Smooth muscle cell (in vitro differentiated cells): ENCODE measurements at regions not wholly inside any gene's neighbourhood (a gene's known extent, or its start where the extent isn't known, plus 50 kb on each side); places are given as distances from the start of the nearest gene placed in this dataset.

Source experiments
- DNase-seq: peaks from one replicate; lab custom pipeline; 2025; ENCODE audit not compliant: unreplicated experiment; lab: John Stamatoyannopoulos, UW
- H2AFZ ChIP-seq: fragments of 200-600 bp; sonication (generic); 2 replicates; pipeline ENCODE4 v1.6.0; 2016; ENCODE audit warnings: antibody characterized with exemption, low read depth, mild to moderate bottlenecking
- H3F3A ChIP-seq: fragments of 200-600 bp; sonication (generic); 2 replicates; pipeline ENCODE4 v1.6.0; 2017; ENCODE audit warnings: antibody characterized with exemption, low read depth
- H3K27ac ChIP-seq: fragments of 200-600 bp; sonication (generic); 2 replicates; pipeline ENCODE4 v1.5.1; 2016; ENCODE audit warnings: low read depth, mild to moderate bottlenecking
- H3K27me3 ChIP-seq: fragments of 200-600 bp; sonication (generic); 2 replicates; pipeline ENCODE4 v1.6.1; 2016; ENCODE audit warnings: low read depth, mild to moderate bottlenecking
- H3K36me3 ChIP-seq: fragments of 200-600 bp; sonication (generic); 2 replicates; pipeline ENCODE4 v1.5.1; 2016; ENCODE audit warnings: low read depth
- H3K4me1 ChIP-seq: fragments of 200-600 bp; sonication (generic); 2 replicates; pipeline ENCODE4 v1.5.1; 2016; ENCODE audit warnings: low read depth
- H3K4me2 ChIP-seq: fragments of 200-600 bp; sonication (generic); 2 replicates; pipeline ENCODE4 v1.6.0; 2016; ENCODE audit warnings: mild to moderate bottlenecking
- H3K4me3 ChIP-seq: fragments of 200-600 bp; sonication (generic); 2 replicates; pipeline ENCODE4 v1.5.1; 2016; ENCODE audit warnings: mild to moderate bottlenecking
- H3K79me2 ChIP-seq: fragments of 200-600 bp; sonication (generic); 2 replicates; pipeline ENCODE4 v1.6.0; 2016; ENCODE audit warnings: low read depth, mild to moderate bottlenecking
- H3K9ac ChIP-seq: fragments of 200-600 bp; sonication (generic); 2 replicates; pipeline ENCODE4 v1.6.0; 2016; ENCODE audit warnings: low read depth
- H3K9me3 ChIP-seq: fragments of 200-600 bp; sonication (generic); replicated peaks from 2 replicates; pipeline ENCODE4 v1.5.1; 2016; ENCODE audit warnings: low read depth
- H4K20me1 ChIP-seq: fragments of 200-600 bp; sonication (generic); 2 replicates; pipeline ENCODE4 v1.6.0; 2016; ENCODE audit warnings: low read depth
- WGBS: methylation state at CpG from one replicate; pipeline ENCODE4 v1.1.7; 2016; ENCODE audit warnings: low lambda C conversion rate; 5-methylcytosine and 5-hydroxymethylcytosine counted together
- TF ChIP-seq, protein P1 (sequence below): fragments of 200-600 bp; sonication (generic); IDR thresholded peaks from 2 replicates; pipeline ENCODE4 v1.5.1; 2017; ENCODE audit warnings: borderline replicate concordance, mild to moderate bottlenecking, antibody characterized with exemption; ENCODE audit not compliant: insufficient read depth, poor library complexity, severe bottlenecking

DNA sequence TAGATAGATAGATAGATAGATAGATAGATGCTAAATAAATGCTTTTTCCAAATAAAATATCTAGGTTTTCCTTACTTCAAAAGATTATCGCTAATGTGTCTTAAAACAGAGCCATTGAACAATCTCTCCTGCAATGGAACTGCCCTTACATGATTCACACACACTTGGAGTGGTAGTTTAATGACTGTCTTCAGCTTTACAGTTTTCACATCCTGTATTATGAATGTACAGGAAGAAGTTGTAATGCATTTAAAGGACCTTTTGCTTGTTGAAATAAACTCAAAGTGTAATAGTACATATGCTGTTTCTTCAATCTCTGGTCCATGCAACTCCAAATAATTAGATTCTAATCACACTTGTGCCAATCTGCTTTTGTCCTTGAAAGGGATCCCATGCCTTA lies 797.6 kb upstream of the CDH2 start:
- DNase-seq: no peak
- Histone ChIP-seq H3K4me2 (no peak overlapping the region), H4K20me1 (no peaks in the 10 kb centered on the region), H3K27ac (no peak overlapping the region), H2AFZ (no peak overlapping the region), H3F3A (no peaks in the 10 kb centered on the region), H3K9ac (no peak overlapping the region), H3K4me3 (no peak overlapping the region), H3K79me2 (no peaks in the 10 kb centered on the region), H3K9me3 (no peaks in the 10 kb centered on the region), H3K27me3 (peaks cover 5% of the 10 kb centered on the region), H3K36me3 (no peaks in the 10 kb centered on the region), H3K4me1 (no peaks in the 10 kb centered on the region)
- 89% methylated on average over 1 of the region's 1 CpG for WGBS
- TF ChIP-seq, protein P1, sequence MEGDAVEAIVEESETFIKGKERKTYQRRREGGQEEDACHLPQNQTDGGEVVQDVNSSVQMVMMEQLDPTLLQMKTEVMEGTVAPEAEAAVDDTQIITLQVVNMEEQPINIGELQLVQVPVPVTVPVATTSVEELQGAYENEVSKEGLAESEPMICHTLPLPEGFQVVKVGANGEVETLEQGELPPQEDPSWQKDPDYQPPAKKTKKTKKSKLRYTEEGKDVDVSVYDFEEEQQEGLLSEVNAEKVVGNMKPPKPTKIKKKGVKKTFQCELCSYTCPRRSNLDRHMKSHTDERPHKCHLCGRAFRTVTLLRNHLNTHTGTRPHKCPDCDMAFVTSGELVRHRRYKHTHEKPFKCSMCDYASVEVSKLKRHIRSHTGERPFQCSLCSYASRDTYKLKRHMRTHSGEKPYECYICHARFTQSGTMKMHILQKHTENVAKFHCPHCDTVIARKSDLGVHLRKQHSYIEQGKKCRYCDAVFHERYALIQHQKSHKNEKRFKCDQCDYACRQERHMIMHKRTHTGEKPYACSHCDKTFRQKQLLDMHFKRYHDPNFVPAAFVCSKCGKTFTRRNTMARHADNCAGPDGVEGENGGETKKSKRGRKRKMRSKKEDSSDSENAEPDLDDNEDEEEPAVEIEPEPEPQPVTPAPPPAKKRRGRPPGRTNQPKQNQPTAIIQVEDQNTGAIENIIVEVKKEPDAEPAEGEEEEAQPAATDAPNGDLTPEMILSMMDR: no peak

DNA sequence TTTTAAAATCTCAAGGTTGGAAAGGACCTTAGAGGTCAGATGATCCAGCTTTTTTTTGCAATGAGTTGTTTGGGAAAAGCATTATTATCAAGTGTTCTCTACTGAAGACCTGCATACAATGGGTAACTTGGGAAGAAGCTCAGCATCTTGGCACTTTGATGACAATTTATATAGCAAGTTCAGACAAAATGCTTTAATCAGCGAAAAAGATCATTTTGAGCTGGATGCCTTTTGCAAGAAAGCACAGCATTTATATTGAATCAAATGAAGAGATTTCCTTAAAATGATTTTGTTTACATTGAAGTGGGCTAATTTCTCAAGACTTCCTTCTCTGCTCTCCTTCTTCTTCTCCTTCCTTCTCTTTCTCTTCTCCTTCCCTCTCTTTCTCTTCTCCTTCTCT lies 796.4 kb upstream of the CDH2 start:
- H3F3A ChIP-seq: no peaks in the 10 kb centered on the region
- H3K27ac ChIP-seq: no peak overlapping the region
- no peaks in the 10 kb centered on the region for H4K20me1 ChIP-seq
- no peak overlapping the region for H3K4me3 ChIP-seq
- no peak overlapping the region for H2AFZ ChIP-seq
- WGBS: 91% methylated on average over 1 of the region's 1 CpG
- H3K9me3 ChIP-seq: no peaks in the 10 kb centered on the region
- H3K4me1 ChIP-seq: no peaks in the 10 kb centered on the region
- H3K79me2 ChIP-seq: no peaks in the 10 kb centered on the region
- no peaks in the 10 kb centered on the region for H3K36me3 ChIP-seq
- H3K4me2 ChIP-seq: no peak overlapping the region
- H3K27me3 ChIP-seq: peaks cover 5% of the 10 kb centered on the region
- H3K9ac ChIP-seq: no peak overlapping the region
- no peak for DNase-seq
- TF ChIP-seq, protein P1: no peak

DNA sequence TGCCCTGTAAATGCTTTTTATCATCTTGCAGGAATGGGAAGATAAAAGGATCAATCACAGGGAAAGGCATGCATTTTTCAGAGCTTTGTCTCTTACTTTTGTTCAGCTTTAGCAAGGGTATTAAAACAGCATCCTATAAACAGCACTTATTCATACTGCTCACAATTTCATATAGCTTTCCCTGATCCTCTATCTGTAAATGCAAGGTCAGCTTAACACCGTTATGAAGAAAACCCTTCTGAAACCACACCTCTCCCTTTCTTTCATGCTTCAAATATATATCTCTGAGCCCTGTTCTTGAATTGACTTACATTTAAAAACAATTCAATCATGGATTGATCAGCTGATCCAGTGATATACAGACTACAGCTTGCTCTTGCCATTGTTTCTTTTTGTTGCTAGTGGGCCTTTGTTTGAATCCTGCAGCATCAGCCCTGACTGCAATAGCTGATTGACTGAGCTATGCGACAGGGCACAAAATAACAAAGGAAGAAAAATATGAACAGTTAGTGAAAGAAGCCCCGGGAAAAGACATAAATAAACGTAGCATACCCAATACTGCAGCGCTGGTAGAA lies 795.5 kb upstream of the CDH2 start:
- no peak for DNase-seq
- Histone ChIP-seq H3K9me3 (no peaks in the 10 kb centered on the region), H4K20me1 (no peaks in the 10 kb centered on the region), H3K27ac (no peak overlapping the region), H3K36me3 (no peaks in the 10 kb centered on the region), H3K27me3 (peaks cover 5% of the 10 kb centered on the region), H3K4me3 (no peak overlapping the region), H2AFZ (no peak overlapping the region), H3K4me2 (no peak overlapping the region), H3K79me2 (no peaks in the 10 kb centered on the region), H3K4me1 (no peaks in the 10 kb centered on the region), H3K9ac (no peak overlapping the region), H3F3A (no peaks in the 10 kb centered on the region)
- TF ChIP-seq, protein P1: no peak
- 87% methylated on average over 5 of the region's 5 CpGs for WGBS

DNA sequence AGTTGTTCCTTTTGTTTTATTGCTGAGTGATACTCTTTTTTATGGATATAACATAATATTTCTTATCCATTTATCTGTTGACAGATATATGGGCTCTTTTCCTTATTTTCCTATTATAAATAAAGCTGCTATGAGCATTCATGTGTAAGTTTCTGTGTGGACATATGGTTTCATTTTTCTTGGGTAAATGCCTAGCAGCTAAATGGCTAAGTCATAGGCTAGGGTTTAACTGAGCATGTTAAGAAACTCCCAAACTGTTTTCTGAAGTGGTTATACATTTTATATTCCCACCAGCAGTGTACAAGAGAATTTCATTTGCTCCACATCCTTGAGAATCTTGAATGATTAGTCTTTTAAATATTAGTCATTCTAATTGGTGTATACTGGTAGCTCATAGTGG lies 786.6 kb upstream of the CDH2 start:
- Histone ChIP-seq H4K20me1 (no peaks in the 10 kb centered on the region), H3K9me3 (no peaks in the 10 kb centered on the region), H2AFZ (peak overlapping the region; percentile 59), H3K9ac (no peak overlapping the region), H3K4me1 (no peaks in the 10 kb centered on the region), H3K36me3 (no peaks in the 10 kb centered on the region), H3K4me3 (no peak overlapping the region), H3K27me3 (no peaks in the 10 kb centered on the region), H3F3A (no peaks in the 10 kb centered on the region), H3K4me2 (no peak overlapping the region), H3K79me2 (no peaks in the 10 kb centered on the region), H3K27ac (no peak overlapping the region)
- TF ChIP-seq, protein P1: no peak
- DNase-seq: no peak
